ENCODE measurements at regions not wholly inside any gene's neighbourhood (a gene's known extent, or its start where the extent isn't known, plus 50 kb on each side); places are given as distances from the start of the nearest gene placed in this dataset.

DNA sequence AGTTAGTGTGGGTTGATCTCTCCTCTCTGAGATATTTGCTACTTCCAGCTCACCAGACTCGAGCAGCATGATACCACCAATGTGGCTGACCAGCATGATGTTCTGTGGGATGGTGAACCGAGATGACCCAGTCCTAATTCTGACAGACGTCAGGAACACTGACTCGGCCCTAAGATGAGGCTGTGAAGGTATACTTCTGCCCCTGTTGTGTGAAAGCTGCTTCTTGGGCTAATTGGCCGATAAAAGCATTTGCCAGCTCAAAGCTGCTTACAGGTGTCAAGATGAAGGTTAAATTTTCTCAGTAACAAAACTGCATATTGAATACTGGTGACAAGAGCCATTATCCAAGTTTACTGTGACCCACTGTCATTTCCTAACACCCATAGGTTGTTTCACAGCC lies 151.4 kb downstream of the BRD1 start:
- Histone ChIP-seq H3K4me1 (peaks cover 0 to 5% (median under 1%) of the 10 kb centered on the region in 4 donors), H3K27ac (no peak overlapping the region), H3K27me3 (peaks cover 0 to 69% (median 35%) of the 10 kb centered on the region in 3 donors), H3K9me3 (no peaks in the 10 kb centered on the region), H3K36me3 (no peaks in the 10 kb centered on the region), H3K4me3 (no peak overlapping the region)
- intact Hi-C loops (cut with DNase I; ENCODE audit: low total_unique reads), result no loop called here
- TF ChIP-seq EP300 (IDR thresholded peaks at IDR 0.05) (no peak), POLR2A (IDR thresholded peaks at IDR 0.05) (no peak), POLR2AphosphoS5 (IDR thresholded peaks at IDR 0.05) (no peak)
- TF ChIP-seq, protein P1, sequence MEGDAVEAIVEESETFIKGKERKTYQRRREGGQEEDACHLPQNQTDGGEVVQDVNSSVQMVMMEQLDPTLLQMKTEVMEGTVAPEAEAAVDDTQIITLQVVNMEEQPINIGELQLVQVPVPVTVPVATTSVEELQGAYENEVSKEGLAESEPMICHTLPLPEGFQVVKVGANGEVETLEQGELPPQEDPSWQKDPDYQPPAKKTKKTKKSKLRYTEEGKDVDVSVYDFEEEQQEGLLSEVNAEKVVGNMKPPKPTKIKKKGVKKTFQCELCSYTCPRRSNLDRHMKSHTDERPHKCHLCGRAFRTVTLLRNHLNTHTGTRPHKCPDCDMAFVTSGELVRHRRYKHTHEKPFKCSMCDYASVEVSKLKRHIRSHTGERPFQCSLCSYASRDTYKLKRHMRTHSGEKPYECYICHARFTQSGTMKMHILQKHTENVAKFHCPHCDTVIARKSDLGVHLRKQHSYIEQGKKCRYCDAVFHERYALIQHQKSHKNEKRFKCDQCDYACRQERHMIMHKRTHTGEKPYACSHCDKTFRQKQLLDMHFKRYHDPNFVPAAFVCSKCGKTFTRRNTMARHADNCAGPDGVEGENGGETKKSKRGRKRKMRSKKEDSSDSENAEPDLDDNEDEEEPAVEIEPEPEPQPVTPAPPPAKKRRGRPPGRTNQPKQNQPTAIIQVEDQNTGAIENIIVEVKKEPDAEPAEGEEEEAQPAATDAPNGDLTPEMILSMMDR (IDR thresholded peaks at IDR 0.05), result no peak
- no peak for DNase-seq
- WGBS, 5 donors, result 56 to 77% (median 71%) methylated on average over 5 of the region's 5 CpGs

DNA sequence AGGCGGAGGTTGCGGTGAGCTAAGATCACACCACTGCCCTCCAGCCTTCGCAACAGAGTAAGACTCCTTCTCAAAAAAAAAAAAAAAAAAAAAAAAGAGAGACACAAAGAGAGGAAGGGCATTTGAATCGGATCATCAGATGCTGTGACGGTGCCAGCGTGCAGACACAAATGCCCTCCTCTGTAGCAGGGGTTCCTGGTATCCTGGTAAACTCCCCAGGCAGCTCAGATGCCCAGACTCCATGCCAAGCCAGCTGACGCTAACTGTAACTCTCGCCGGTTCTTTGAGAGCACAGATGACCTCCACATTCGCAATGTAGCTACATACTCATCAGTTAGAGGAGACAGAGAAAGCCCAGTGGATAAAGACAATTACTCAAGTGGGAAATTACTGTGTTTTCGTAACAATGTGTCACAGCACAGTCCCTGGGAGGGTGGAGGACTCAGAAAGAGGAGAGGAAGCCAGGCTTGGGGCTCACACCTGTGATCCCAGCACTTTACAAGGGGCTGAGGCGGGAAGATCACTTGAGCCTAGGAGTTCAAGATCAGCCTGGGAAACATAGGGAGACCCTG lies 153.1 kb downstream of the BRD1 start:
- H3K27ac ChIP-seq, result no peak overlapping the region
- DNase-seq, result no peak
- intact Hi-C loops (cut with DNase I; ENCODE audit: low total_unique reads), result no loop called here
- no peak overlapping the region for H3K4me3 ChIP-seq
- peaks cover 3 to 86% (median 52%) of the 10 kb centered on the region in 3 donors for H3K27me3 ChIP-seq
- peaks cover 0 to 6% (median under 1%) of the 10 kb centered on the region in 4 donors for H3K9me3 ChIP-seq
- TF ChIP-seq, protein P1 (IDR thresholded peaks at IDR 0.05), result no peak
- TF ChIP-seq POLR2A (IDR thresholded peaks at IDR 0.05), result no peak
- peaks cover 7 to 19% (median 11%) of the 10 kb centered on the region in 4 donors for H3K4me1 ChIP-seq
- 76 to 88% (median 86%) methylated on average over 9 to 12 of the region's 12 CpGs for WGBS, 5 donors
- H3K36me3 ChIP-seq, result no peaks in the 10 kb centered on the region

DNA sequence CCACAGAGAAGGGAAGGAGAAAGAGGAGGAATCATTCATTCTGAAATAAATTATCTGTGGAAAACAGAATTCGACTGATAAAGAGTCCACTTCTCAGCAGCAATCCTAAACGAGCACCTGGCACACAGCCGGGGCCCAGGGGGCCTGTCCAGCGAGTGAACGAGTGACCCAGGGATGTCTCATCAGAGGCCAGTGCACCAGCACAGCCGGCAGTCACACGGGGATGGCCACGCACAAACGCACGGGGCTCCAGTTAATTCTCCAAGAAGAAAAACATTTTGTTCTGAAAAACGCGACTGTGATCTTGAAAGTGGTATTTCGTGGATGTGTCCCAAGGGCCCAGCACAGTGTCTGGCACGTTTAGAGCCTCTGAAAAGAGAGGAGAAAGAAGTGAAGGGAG lies 154.6 kb downstream of the BRD1 start:
- H3K27ac ChIP-seq, result no peak overlapping the region
- peaks cover 7 to 19% (median 11%) of the 10 kb centered on the region in 4 donors for H3K4me1 ChIP-seq
- no peak for DNase-seq
- peaks cover 3 to 93% (median 56%) of the 10 kb centered on the region in 3 donors for H3K27me3 ChIP-seq
- intact Hi-C loops (cut with DNase I; ENCODE audit: low total_unique reads), result no loop called here
- no peak for TF ChIP-seq POLR2AphosphoS5 (IDR thresholded peaks at IDR 0.05)
- TF ChIP-seq, protein P1 (IDR thresholded peaks at IDR 0.05), result no peak
- no peak for TF ChIP-seq POLR2A (IDR thresholded peaks at IDR 0.05)
- no peak for TF ChIP-seq EP300 (IDR thresholded peaks at IDR 0.05)
- H3K36me3 ChIP-seq, result no peaks in the 10 kb centered on the region
- no peak overlapping the region for H3K4me3 ChIP-seq
- peaks cover 0 to 11% (median 4%) of the 10 kb centered on the region in 4 donors for H3K9me3 ChIP-seq
- WGBS, 5 donors, result 40 to 53% (median 44%) methylated on average over 14 of the region's 14 CpGs

DNA sequence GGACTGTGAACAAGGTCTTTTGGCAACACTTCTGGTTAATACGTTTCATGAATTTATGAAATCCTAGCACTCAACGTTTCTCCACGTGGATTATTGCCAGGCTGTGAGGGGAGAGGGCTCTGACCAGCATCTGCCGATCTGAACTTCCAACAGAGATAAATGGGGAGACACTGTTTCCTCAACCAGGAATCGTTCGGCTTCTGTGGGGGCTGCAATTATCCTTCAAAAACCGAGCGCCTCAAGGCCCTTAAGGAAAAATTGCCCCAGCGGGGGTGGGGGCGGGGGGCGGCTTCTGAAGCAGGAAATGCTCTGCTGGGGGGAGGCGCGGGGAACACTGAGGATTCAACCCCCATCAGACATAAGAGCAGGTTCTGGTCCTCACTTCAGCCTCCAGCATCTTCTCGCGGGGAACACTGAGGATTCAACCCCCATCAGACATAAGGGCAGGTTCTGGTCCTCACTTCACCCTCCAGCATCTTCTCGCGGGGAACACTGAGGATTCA lies 155.6 kb downstream of the BRD1 start:
- peaks cover 7 to 19% (median 13%) of the 10 kb centered on the region in 4 donors for H3K4me1 ChIP-seq
- no peaks in the 10 kb centered on the region for H3K36me3 ChIP-seq
- H3K9me3 ChIP-seq, result peaks cover 0 to 11% (median 4%) of the 10 kb centered on the region in 4 donors
- no peak for DNase-seq
- TF ChIP-seq EP300 (IDR thresholded peaks at IDR 0.05), result no peak
- WGBS, 5 donors, result 44 to 56% (median 46%) methylated on average over 14 to 15 of the region's 17 CpGs
- intact Hi-C loops (cut with DNase I; ENCODE audit: low total_unique reads), result no loop called here
- H3K27me3 ChIP-seq, result peaks cover 3 to 93% (median 56%) of the 10 kb centered on the region in 3 donors
- H3K4me3 ChIP-seq, result no peak overlapping the region
- H3K27ac ChIP-seq, result no peak overlapping the region
